IMR-90 (cell line): ENCODE measurements at regions not wholly inside any gene's neighbourhood (a gene's known extent, or its start where the extent isn't known, plus 50 kb on each side); places are given as distances from the start of the nearest gene placed in this dataset.

Experiments
- ATAC-seq: fragments of 200-7000 bp; cut with Tn5 transposase; 2 replicates; pipeline ENCODE4 v1.9.1; 2020; ENCODE audit warnings: low read depth, mild to moderate bottlenecking, moderate library complexity
- BruUV-seq: library from RNA; stranded (reverse); fragments of 400-500 nt; replicated peaks from 2 replicates; lab custom pipeline; 2021; lab: Mats Ljungman, UMichigan
- CTCF ChIA-PET: fragments of 300-600 bp; formaldehyde crosslinking; extraction: SDS; loops from one replicate; lab custom pipeline; 2021; ENCODE audit warnings: antibody characterized with exemption; lab: Yijun Ruan, JAX
- POLR2A ChIA-PET: fragments of 300-600 bp; sonication (Branson Sonifier 250); formaldehyde crosslinking; loops from one replicate; lab custom pipeline; 2022; ENCODE audit warnings: antibody characterized with exemption; ENCODE audit not compliant: unreplicated experiment; lab: Charles Lee
- DNase-seq: peaks from one replicate; pipeline ENCODE4 v3.0.0; 2013
- H2AFZ ChIP-seq: replicated peaks from 2 replicates; pipeline ENCODE3; 2013; ENCODE audit warnings: low read length, mild to moderate bottlenecking; ENCODE audit not compliant: poor library complexity
- H2AK5ac ChIP-seq: 2 replicates; pipeline ENCODE4 v1.6.1; 2013; ENCODE audit warnings: low read depth, low read length, inconsistent platforms
- H2AK9ac ChIP-seq: replicated peaks from 2 replicates; pipeline ENCODE3; 2013; ENCODE audit warnings: mild to moderate bottlenecking, low read depth, low read length, moderate library complexity; ENCODE audit not compliant: poor library complexity
- H2BK120ac ChIP-seq: 2 replicates; pipeline ENCODE4 v1.6.1; 2013; ENCODE audit warnings: low read depth, low read length, inconsistent platforms
- H2BK15ac ChIP-seq: 3 replicates; pipeline ENCODE4 v1.6.1; 2013; ENCODE audit warnings: low read depth, low read length, inconsistent platforms
- H2BK20ac ChIP-seq: 2 replicates; pipeline ENCODE4 v1.6.1; 2013; ENCODE audit warnings: low read depth, mild to moderate bottlenecking, inconsistent platforms, low read length, moderate library complexity
- H2BK5ac ChIP-seq: 2 replicates; pipeline ENCODE4 v1.6.1; 2013; ENCODE audit warnings: mild to moderate bottlenecking, low read depth, low read length, inconsistent platforms; ENCODE audit not compliant: poor library complexity, severe bottlenecking
- H3K14ac ChIP-seq: replicated peaks from 2 replicates; pipeline ENCODE4 v1.6.1; 2013; ENCODE audit warnings: low read depth, low read length, inconsistent platforms
- H3K18ac ChIP-seq: 2 replicates; pipeline ENCODE4 v1.6.1; 2013; ENCODE audit warnings: low read depth, low read length, control low read depth
- H3K23ac ChIP-seq: 2 replicates; pipeline ENCODE4 v1.6.1; 2013; ENCODE audit warnings: low read depth, low read length, inconsistent platforms
- H3K27ac ChIP-seq: 2 replicates; pipeline ENCODE4 v1.5.1; 2013; ENCODE audit warnings: mild to moderate bottlenecking, control low read depth, low read length; ENCODE audit not compliant: insufficient read depth
- H3K27me3 ChIP-seq: 2 replicates; pipeline ENCODE4 v1.6.1; 2013; ENCODE audit warnings: low read length; ENCODE audit not compliant: control insufficient read depth, insufficient read depth
- H3K36me3 ChIP-seq: 2 replicates; pipeline ENCODE4 v1.6.1; 2013; ENCODE audit warnings: low read length, mixed read lengths; ENCODE audit not compliant: control insufficient read depth, insufficient read depth
- H3K4ac ChIP-seq: 2 replicates; pipeline ENCODE4 v1.6.1; 2013; ENCODE audit warnings: low read depth, low read length, inconsistent platforms
- H3K4me1 ChIP-seq: 2 replicates; pipeline ENCODE4 v1.6.1; 2013; ENCODE audit warnings: low read length, mixed read lengths; ENCODE audit not compliant: control insufficient read depth, insufficient read depth
- H3K4me2 ChIP-seq: 2 replicates; pipeline ENCODE4 v1.6.1; 2013; ENCODE audit warnings: low read depth, mild to moderate bottlenecking, control low read depth, low read length, moderate library complexity
- H3K4me3 ChIP-seq: 2 replicates; pipeline ENCODE4 v1.5.1; 2013; ENCODE audit warnings: low read depth, mild to moderate bottlenecking, control low read depth, low read length, moderate library complexity; ENCODE audit not compliant: insufficient read depth
- H3K56ac ChIP-seq: 2 replicates; pipeline ENCODE4 v1.6.1; 2013; ENCODE audit warnings: low read length, inconsistent platforms; ENCODE audit not compliant: insufficient read depth; ENCODE audit errors: extremely low read depth
- H3K79me1 ChIP-seq, 2 experiments: 2 replicates each; pipeline ENCODE4 v1.6.1; 2013; ENCODE audit warnings: low read length in 2 of 2, inconsistent platforms in 1 of 2, low read depth in 1 of 2
- H3K9ac ChIP-seq: 2 replicates; pipeline ENCODE4 v1.6.1; 2013; ENCODE audit warnings: low read depth, low read length, control low read depth
- H3K9me1 ChIP-seq: 2 replicates; pipeline ENCODE4 v1.6.1; 2013; ENCODE audit warnings: low read length, inconsistent platforms; ENCODE audit not compliant: insufficient read depth
- H3K9me3 ChIP-seq: 2 replicates; pipeline ENCODE4 v1.6.1; 2013; ENCODE audit warnings: low read length; ENCODE audit not compliant: control insufficient read depth, insufficient read depth
- H4K20me1 ChIP-seq: 2 replicates; pipeline ENCODE4 v1.6.1; 2013; ENCODE audit warnings: low read length, inconsistent platforms; ENCODE audit not compliant: insufficient read depth
- H4K5ac ChIP-seq: 2 replicates; pipeline ENCODE4 v1.6.1; 2013; ENCODE audit warnings: mild to moderate bottlenecking, low read depth, low read length, control low read depth
- H4K8ac ChIP-seq, 2 experiments: 2 replicates each; pipeline ENCODE4 v1.6.1; 2013; ENCODE audit warnings: low read depth in 2 of 2, low read length in 2 of 2, control low read depth in 1 of 2, inconsistent platforms in 1 of 2
- H4K91ac ChIP-seq: 2 replicates; pipeline ENCODE4 v1.6.1; 2013; ENCODE audit warnings: low read depth, low read length, inconsistent platforms; ENCODE audit not compliant: insufficient read depth
- BHLHE40 ChIP-seq: fragments of 150-350 bp; IDR thresholded peaks from 2 replicates; pipeline ENCODE4 v1.6.1; 2016; ENCODE audit warnings: mild to moderate bottlenecking, low read depth, low read length
- CEBPB ChIP-seq: IDR thresholded peaks from 2 replicates; pipeline ENCODE4 v1.6.1; 2012; ENCODE audit warnings: low read depth, low read length, improper control_type of control experiment
- CHD1 ChIP-seq: IDR thresholded peaks from 2 replicates; pipeline ENCODE4 v1.6.1; 2012; ENCODE audit warnings: low read depth, low read length, improper control_type of control experiment
- CTCF ChIP-seq: conservative IDR thresholded peaks from 2 replicates; pipeline ENCODE4 v1.5.1; 2012; ENCODE audit warnings: mild to moderate bottlenecking, low read depth, low read length, improper control_type of control experiment
- ELK1 ChIP-seq: fragments of 150-350 bp; IDR thresholded peaks from 2 replicates; pipeline ENCODE4 v1.6.1; 2016; ENCODE audit warnings: low read depth, mild to moderate bottlenecking, low read length, moderate library complexity, borderline replicate concordance
- FOS ChIP-seq: fragments of 150-350 bp; IDR thresholded peaks from 2 replicates; pipeline ENCODE4 v1.6.1; 2016; ENCODE audit warnings: low read depth, low read length
- MAFK ChIP-seq: IDR thresholded peaks from 2 replicates; pipeline ENCODE4 v1.6.1; 2012; ENCODE audit warnings: low read depth, low read length, improper control_type of control experiment
- MAZ ChIP-seq: IDR thresholded peaks from 2 replicates; pipeline ENCODE4 v1.6.1; 2012; ENCODE audit warnings: low read depth, mild to moderate bottlenecking, low read length, improper control_type of control experiment, moderate library complexity, borderline replicate concordance
- MXI1 ChIP-seq: IDR thresholded peaks from 2 replicates; pipeline ENCODE4 v1.6.1; 2012; ENCODE audit warnings: low read depth, mild to moderate bottlenecking, low read length, moderate library complexity, borderline replicate concordance
- NFE2L2 ChIP-seq: fragments of 150-350 bp; IDR thresholded peaks from 2 replicates; pipeline ENCODE4 v1.6.1; 2016; ENCODE audit warnings: low read depth, mild to moderate bottlenecking, low read length
- POLR2A ChIP-seq: IDR thresholded peaks from 2 replicates; pipeline ENCODE4 v1.6.1; 2012; ENCODE audit warnings: mild to moderate bottlenecking, low read depth, low read length
- RAD21 ChIP-seq: IDR thresholded peaks from 2 replicates; pipeline ENCODE4 v1.6.1; 2012; ENCODE audit warnings: low read length, improper control_type of control experiment
- RCOR1 ChIP-seq: IDR thresholded peaks from 2 replicates; pipeline ENCODE4 v1.6.1; 2012; ENCODE audit warnings: mild to moderate bottlenecking, low read length, improper control_type of control experiment; ENCODE audit not compliant: insufficient replicate concordance
- RFX5 ChIP-seq: IDR thresholded peaks from 2 replicates; pipeline ENCODE4 v1.8.0; 2012; ENCODE audit warnings: low read depth, mild to moderate bottlenecking, low read length, moderate library complexity
- SMC3 ChIP-seq: fragments of 150-350 bp; IDR thresholded peaks from 2 replicates; pipeline ENCODE4 v1.6.1; 2016; ENCODE audit warnings: low read depth, mild to moderate bottlenecking, antibody characterized with exemption, low read length, moderate library complexity
- USF2 ChIP-seq: fragments of 150-350 bp; IDR thresholded peaks from 2 replicates; pipeline ENCODE4 v1.6.1; 2017; ENCODE audit warnings: mild to moderate bottlenecking, antibody characterized with exemption, low read length, low read depth
- dilution Hi-C: fragments of 300-500 bp; cut with HindIII; formaldehyde crosslinking; loops from one replicate; pipeline ENCODE4 v1.14.3; 2018; ENCODE audit warnings: low sequenced_read_pairs; ENCODE audit not compliant: unreplicated experiment
- in situ Hi-C: fragments of 300-500 bp; cut with MboI; formaldehyde crosslinking; loops from 3 replicates; pipeline ENCODE4 v1.14.3; 2019; ENCODE audit warnings: low sequenced_read_pairs, inconsistent platforms, mixed read lengths
- intact Hi-C: fragments of 100-400 bp; cut with micrococcal nuclease; formaldehyde crosslinking; loops from 2 replicates; pipeline ENCODE4 v1.10.0; 2022

GRCh38 chr9:99549441-99549840 lies 272.2 kb upstream of the NR4A3 start:
- no peak overlapping the region for H3K4ac ChIP-seq
- H3K18ac ChIP-seq: no peak overlapping the region
- H2BK5ac ChIP-seq: no peak overlapping the region
- no peak overlapping the region for H3K9ac ChIP-seq
- H3K4me2 ChIP-seq: no peak overlapping the region
- H2AK9ac ChIP-seq: no peak overlapping the region
- H3K4me3 ChIP-seq: no peak overlapping the region
- ATAC-seq (no peak), DNase-seq (no peak)
- no peaks in the 10 kb centered on the region for H3K9me3 ChIP-seq
- H3K56ac ChIP-seq: no peak overlapping the region
- H2BK20ac ChIP-seq: no peak overlapping the region
- no peak overlapping the region for H2AK5ac ChIP-seq
- no peaks in the 10 kb centered on the region; the same call in 1 of the 2 replicates for H3K27me3 ChIP-seq
- dilution Hi-C loops: no loop called here
- intact Hi-C loops: no loop called here
- in situ Hi-C loops: no loop called here
- no peak overlapping the region for H3K27ac ChIP-seq
- H2BK15ac ChIP-seq: no peak overlapping the region
- H3K14ac ChIP-seq: no peak overlapping the region
- no TSS peak for BruUV-seq
- no peak overlapping the region for H3K23ac ChIP-seq
- no peaks in the 10 kb centered on the region for H3K4me1 ChIP-seq
- H3K36me3 ChIP-seq: no peaks in the 10 kb centered on the region
- no peaks in the 10 kb centered on the region for H3K79me1 ChIP-seq
- H3K9me1 ChIP-seq: no peaks in the 10 kb centered on the region
- H4K5ac ChIP-seq: no peak overlapping the region
- no peaks in the 10 kb centered on the region for H4K20me1 ChIP-seq
- ChIA-PET CTCF (no interaction called here), POLR2A (no interaction called here)
- H4K8ac ChIP-seq: no peak overlapping the region
- no peak overlapping the region for H2AFZ ChIP-seq
- TF ChIP-seq MAFK: no peak
- TF ChIP-seq FOS: no peak
- TF ChIP-seq RAD21: no peak
- no peak for TF ChIP-seq MXI1
- no peak for TF ChIP-seq CEBPB
- no peak for TF ChIP-seq CHD1
- no peak for TF ChIP-seq ELK1
- no peak for TF ChIP-seq NFE2L2
- TF ChIP-seq RCOR1: no peak
- no peak for TF ChIP-seq POLR2A
- no peak for TF ChIP-seq SMC3
- TF ChIP-seq RFX5: no peak
- no peak for TF ChIP-seq BHLHE40
- TF ChIP-seq CTCF: no peak
- no peak for TF ChIP-seq MAZ
- no peak for TF ChIP-seq USF2
- H4K91ac ChIP-seq: no peak overlapping the region
- H2BK120ac ChIP-seq: no peak overlapping the region
